GM19351 (cell line): ENCODE measurements at regions not wholly inside any gene's neighbourhood (a gene's known extent, or its start where the extent isn't known, plus 50 kb on each side); places are given as distances from the start of the nearest gene placed in this dataset.

Experiments
- ATAC-seq: cut with Tn5 transposase; IDR thresholded peaks from one replicate; pipeline ENCODE4 v1.9.1; 2021; ENCODE audit warnings: mild to moderate bottlenecking, moderate library complexity; ENCODE audit not compliant: unreplicated experiment

DNA sequence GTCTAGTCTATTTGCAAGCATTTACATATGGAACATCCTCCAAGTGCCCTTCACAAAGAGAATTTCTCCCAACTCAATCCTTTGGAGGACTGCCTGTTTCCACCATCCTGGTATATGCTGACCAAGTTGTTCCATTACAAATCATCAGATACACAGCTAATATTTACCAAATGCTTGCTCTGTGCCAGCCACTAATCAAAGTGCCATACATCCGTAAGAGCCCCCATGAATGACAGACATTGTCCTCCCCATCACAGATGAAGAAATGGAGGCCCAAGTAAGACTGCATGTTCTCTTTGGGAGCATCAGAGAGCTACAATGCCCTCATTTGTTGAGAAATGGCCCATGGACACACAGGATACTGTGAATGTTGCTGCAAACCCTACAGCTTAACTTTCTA is 130.0 kb upstream of the BACE2 start:
- no peak for ATAC-seq

DNA sequence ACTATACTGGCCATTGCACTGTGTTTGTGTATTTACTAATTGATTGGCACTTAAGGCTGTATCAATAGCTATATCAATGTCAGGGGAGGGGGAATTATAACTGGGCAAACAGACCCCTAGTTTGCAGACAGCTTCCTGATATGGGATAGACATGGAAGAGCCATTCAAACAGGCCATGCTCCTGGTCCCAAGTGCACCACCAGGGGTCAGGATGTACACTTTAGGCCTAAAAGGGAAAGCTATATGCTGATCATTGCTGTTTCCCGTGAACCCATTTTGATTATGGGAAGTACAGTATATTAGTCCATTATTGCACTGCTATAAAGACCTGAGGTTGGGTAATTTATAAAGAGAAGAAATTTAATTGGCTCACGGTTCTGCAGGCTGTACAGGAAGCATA is 124.9 kb upstream of the BACE2 start:
- no peak for ATAC-seq

DNA sequence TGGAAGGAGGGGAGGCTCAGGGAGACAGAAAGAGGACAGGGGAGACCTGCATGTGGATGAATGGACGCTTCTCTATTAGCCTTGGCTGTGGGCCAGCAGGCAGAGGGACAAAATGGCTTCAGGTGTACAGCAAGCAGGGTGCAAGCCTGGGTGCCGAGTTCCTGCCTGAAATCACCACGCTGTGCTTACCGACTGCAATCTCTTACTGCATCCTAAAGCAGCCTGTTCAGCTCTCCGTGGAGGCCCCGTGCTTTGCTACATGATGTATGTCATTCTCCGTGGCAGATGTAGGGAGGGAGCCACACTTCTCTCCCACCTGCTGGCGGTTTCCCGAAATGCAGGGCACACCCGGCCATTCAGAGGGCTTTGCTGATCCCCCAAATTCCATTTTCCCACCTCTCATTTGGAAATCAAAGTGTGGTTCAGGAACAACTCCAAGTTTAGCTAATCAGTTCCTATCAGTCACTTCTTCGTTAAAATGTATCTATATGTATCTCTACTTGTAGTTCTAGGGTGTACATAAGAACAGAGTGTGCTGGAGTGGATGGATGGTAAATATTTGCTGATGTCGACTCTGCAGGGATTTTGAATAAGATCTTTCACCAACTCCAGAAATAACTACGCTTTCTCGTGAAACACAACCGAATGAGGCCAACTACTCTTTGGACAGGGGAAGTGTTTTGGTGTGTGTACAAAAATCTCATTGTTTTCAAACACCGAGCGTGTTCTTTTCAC is 122.3 kb upstream of the BACE2 start:
- ATAC-seq: no peak

DNA sequence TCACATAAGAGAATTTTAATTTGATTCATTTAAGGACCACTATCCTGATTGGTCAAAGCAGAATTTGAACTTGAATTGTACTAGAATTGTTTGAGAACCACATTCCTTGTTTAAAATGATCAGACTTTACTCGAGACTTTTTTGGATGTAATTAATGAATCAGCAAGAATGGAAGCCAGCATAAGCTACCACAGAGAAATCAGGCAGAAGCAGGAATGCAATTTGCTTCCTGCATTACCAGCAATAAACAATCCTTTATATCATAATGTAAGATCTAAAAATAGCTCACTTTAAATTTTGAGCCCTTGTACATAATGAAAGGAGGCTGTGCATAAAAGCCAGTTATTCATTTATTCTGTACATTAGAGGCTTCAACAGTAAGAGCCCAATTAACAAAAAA is 119.8 kb upstream of the BACE2 start:
- ATAC-seq: no peak

DNA sequence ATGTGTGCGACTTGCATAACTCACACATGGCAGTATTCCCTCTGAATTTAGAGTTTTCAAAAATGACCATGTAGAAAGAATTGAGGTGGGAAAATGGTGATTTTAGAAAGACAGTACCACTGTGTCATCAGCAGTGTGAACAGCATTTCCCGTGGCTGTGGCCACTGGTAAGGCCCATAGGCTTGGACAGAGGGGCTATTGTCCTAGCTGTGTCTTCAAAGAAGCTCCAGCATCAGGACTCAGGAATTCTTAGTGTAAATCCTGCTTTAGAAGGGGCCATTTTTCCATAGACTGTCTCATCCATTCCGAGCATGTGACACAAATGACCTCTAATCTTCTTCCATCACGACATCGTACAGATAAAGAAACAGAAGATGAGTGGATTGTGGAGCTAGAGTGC is 119.3 kb upstream of the BACE2 start:
- ATAC-seq: no peak

DNA sequence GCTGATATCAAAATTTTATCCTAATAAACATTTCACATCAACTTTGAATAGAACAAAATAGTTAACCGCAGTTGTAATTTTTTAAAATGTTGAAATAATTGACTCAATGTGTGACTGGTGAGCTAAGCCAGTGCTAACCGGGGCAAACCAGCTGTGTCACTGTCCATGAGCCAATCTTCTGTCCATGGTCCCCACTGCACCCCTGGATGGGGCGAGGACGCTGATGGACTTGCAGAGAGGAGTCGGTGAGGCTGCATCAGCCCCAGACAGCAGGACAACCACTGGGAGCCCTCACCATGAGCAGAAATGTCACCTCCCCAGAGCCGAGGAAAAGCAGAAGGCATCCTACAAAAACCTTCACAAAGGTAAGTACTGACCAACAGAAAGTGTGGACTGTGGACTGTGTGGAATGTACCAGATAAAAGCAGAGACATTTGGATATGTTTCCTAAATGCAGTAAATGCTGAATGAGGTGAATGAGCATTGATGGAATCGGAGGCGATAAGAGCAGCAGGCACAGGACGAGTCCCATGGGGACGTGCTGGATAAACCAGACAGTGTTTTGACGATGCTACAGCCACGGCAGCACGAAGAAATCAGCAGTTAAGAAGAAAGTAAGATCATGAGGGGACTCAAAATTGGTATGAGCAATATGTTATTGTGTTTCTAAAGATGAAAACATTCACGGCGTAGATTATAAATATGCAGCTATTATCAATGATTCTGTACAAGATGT is 115.0 kb upstream of the BACE2 start:
- no peak for ATAC-seq

DNA sequence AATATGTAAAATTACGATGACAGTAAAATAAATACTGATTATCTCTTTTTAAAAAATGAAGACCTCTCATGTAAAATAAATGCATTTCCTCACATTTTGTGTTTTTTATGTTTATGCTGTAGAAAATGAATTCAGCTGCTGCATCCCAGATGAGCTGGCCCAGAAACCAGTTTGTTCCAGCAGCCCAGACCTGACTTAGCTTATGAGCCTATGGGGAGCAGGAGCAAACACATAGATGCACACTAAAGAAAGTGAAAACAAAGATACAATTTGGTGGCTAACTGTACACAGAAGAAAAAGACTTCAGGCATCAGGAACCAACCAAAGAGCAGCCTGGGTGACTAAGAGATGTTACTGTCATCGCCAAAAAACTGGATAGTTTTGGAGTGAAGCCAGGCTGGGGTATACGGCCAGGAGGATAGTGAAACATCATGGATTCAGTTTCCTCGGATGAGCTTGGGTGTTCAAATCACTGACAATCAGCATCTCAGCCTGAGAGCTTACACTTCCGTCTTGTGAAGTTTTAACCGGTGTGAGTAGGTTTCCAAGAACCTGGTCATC is 113.9 kb upstream of the BACE2 start:
- ATAC-seq: no peak

DNA sequence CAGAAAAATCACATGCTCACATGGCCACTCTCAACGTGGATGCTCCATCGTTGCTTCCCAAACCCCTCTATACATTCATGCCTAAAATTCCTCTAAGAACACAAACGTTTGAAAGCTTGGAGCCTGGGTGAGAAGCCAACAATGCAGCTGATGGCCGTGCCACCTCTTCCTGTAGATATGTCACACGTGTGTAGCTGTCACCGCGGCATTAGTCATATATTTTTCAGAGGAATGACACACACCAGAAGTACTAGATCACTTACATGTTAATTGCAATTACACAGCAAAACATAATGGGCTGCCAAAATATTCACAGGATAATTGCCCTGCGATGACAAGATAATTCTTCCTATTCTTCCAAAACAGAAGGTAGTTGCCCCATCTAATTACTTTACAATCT is 112.7 kb upstream of the BACE2 start:
- no peak for ATAC-seq

DNA sequence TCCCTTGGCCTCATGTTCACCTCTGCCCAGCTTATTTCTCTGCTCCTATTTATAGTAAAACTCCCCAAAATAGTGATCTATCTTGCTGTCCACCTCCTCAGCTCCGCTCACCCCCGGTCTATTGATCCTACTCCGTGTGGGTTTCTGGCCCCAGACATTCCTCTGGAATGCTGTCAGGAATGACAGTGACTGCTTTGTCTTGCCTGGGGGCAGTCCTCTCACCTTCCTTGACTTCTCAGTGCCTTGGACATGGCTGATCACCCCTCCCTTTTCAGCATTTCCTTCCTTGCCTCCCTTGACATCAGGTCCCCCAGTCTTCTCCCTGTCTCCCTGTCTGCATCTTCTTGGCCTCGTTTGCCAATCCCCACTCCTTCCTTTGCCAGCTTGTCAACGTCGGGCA is 108.1 kb upstream of the BACE2 start:
- no peak for ATAC-seq

DNA sequence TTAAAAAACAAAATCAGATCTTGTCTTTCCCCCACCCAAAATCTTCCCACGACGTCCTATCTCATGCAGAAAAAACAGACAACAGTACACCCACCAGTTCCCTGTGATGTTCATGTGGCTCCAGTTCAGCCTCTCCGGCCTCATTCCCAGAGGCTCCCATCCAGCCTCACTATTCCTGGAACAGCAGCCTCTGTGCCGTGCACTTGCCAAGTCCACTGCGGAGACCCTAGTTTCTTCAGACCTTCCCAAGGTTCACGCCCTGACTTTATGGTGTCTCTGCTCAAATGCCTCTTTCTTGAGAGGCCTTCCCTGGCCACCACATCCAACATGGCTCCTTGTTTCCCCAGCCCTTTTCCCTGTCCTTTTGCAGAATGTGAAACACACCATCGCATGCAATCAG is 106.3 kb upstream of the BACE2 start:
- no peak for ATAC-seq

DNA sequence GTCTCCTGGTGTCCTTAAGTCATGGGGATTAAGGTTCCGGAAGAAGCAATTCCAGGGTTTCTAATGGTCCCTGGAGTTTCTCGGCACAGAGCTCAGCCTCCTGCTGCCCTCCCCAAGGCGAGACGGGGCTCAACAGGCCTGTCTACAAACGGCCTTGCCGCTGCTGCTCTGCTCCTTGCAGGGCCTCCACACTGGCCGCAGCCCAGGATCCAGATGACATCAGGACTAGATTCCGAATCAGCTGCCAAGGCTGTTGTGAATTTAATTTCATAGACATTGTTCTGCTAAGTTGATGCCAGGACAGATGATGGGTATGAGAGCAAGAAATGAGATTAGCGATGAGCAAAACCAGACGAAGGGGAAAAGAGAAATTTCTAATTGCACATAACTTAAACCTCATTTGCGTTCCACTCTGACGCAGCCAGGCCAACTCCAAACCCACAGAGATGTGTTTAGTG is 103.6 kb upstream of the BACE2 start:
- ATAC-seq: no peak

DNA sequence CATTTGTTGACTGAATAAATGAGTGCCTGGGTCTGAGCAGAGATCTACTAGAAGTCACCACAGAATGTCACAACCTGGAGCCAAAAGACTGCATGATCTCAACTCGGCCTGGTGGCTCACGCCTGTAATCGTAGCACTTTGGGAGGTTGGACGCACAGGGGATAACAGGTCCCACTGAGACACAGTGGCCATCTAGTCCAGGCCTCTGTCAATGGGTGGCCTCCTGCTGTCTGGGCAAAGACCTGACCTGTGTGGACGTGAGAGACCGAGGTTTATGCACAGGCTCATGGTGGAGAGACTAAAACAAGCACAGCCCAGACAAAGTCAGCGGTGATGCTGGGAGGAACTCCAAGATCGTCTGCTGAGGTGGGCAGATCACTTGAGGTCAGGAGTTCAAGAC is 103.0 kb upstream of the BACE2 start:
- no peak for ATAC-seq

DNA sequence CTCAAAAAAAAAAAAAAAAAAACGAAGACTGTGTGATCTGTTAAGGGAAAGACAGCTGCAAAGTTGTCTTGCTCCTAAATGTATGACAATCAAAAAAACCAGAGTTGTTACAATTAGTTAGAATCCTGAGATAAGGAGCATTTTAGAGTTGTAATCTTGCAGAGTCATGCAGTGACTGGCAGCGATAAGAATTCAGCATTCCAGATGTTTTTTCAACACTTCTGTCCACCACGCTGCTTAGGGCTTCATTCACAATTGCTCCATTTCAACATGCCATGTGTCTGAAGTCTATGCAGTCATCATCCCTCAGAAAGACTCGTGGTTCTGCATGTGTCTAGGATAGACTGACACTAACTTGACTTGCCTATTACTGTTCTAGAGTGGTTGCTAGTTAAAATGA is 102.4 kb upstream of the BACE2 start:
- no peak for ATAC-seq

DNA sequence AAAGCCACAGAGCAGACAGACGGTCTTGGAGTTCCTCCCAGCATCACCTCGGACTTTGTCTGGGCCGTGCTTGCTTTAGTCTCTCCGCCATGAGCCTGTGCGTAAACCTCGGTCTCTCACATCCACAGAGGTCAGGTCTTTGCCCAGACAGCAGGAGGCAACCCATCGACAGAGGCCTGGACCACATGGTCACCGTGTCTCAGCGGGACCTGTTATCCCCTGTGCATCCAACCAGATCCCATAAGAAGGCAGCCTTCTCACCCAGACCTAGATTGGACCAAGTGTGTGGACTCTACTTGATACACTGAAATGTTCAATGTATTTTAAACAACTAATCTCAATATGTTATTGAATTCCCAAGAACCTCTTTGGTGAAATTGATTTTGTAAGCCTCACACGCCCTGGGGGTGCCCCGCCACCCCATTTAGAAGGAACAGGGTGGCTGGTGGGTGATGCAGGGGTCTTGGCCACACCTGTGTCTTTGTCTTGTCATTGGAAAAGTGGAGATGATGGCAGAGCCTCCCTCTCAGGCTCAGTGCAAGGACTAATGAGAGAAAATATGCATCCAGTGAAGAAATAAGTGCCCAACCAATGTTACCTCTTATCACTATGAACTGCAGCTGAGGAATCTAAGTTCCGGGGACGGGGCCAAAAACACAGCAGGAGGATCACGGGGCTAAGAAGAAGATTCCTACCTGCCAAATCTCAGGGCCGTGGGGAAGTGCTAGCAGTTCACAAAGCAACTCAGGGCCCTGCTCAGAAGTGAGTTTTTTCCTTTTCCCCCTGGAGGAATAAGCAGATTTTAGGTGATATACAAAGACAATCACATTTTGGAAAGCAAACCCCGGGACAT is 101.6 kb upstream of the BACE2 start:
- ATAC-seq: no peak

DNA sequence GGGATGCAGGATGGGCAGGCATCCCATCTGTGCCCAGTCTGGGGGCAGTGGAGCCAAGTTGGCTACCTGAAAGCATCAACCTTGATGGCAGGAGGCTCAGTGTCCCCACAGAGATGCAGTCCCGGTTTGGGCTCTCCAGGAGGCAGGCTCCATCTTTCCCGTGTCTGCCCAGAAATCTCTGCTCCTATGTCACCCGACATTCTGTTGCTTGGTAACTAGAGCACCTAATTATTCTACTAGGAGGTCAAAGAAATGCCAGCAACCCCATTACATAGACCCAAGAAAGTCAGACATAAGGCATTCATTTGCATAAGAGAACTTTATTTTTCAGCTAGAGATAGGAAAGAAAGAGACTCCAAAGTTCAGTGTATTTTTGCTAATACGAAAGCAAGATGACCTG is 100.3 kb upstream of the BACE2 start:
- ATAC-seq: no peak

DNA sequence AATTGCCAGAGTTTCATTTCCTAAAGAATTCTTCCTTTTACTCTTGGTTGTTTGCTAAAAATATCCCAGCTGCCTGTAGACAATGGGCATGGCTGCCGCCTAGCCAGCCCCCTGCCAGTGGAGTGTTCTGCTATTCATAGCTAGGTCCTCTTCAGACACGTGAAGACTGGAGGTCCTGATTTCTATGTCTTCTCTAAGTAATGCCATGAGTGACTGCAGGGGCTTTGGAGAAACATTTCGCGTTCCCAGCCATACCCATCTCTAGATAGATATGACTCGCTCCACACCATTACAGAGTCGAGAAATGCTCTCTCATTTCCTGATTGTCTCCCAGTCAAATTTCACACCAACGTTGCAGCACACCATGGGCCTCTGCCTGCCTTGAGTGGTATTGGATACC is 99.5 kb upstream of the BACE2 start:
- no peak for ATAC-seq

DNA sequence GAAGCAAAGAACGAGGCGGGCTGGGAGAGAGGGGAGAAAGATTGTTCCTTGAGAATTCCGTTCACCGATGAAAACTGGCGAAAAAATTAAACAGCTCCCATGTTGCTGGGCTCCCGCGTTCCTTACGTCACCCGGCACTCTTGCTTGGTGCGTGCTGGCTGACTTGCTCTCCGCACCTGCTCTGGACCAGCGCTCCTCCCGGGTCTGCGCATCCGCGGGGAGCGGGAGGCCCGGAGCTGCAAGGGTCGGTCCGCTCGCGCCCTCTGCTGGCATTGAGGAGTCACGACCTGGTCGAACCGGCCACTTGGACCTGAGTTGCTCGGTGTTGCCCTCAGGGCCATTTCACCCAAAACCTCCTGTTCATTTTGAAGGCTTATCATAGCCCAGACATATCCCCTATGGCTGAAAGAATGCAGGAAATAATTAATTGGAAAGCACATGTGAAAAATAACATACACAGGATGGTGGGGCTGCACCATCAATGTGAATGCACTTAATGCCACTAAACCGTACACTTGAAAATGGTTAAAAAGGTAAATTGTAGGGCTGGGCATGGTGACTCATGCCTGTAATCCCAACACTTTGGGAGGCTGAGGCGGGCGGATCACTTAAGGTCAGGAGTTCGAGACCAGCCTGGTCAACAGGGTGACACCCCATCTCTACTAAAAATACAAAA is 98.9 kb upstream of the BACE2 start:
- peak; percentile 76 for ATAC-seq

DNA sequence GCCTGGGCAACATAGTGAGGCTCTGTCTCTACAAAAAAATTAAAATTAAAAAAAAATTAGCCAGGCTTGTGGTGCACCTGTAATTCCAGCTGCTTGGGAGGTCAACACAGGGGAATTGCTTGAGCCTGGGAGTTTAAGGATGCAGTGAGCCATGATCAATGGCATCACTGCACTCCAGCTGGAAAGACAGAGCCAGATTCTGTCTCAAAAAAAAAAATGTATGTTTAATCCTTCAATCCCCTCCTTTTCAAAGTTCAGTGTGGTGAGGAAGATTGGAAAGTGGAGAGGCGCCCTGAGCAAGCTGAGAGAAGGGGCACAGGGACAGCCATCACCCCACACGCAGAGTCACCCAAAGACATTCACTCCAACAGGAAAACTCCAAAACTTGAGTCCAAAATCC is 97.7 kb upstream of the BACE2 start:
- no peak for ATAC-seq

DNA sequence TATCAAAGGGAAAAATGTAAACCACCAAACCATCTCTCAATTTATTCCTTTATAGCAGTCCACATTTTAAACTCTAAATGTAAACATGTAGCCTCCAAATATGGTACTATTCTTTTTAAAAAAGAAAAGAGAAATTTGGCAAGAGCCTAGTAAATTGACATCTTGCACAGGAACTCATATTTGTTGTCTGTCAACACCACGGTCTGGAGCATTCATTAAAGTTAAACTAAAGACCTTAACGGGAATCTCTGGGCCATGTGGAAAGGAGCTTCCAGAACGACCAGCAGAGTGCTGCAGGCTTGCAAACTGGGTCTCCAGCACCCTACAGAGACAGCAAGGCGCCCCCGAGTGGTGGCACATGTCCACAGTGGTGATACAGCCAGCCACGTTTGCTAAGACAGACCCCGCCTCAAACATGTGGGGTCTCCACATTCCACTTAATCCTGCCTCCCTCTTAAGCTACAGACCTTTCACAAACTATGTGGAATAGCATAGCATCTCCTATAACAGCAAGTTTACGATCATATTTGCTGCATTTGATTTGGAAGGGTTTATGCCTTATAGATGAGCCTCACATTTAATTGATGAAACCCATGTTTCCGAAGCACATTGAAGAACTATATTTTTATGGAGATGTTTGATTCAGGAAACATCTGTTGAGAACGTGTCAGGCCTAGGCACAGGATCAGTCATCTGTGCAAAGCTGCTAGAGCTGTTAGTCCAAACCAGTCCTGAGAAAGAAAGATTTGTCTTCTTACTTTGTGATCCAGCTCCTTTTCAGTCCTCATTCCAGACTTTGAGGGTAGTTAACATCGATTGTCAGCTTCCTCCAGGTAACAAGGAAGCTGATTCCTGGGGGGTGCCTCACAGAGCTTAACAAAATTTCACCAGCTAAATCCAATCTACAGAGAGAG is 96.4 kb upstream of the BACE2 start:
- no peak for ATAC-seq

DNA sequence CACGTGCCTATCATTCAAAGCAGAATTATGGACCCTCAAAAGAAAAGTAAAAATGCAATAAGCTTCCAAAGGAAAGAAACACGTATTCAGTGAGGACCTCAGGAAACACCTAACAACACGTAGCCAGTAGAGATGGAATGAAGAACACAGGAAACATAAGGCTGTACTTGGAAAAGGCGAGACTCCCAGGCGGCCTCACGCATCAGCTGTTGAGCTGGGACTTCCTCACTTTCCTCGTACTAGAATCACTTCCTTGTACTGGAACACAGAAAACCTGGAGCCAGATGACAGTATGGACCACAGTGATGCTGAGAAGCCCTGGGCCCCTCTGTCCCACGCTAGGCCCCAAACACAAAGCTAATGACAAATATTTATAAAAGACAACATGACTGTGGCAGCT is 94.4 kb upstream of the BACE2 start:
- no peak for ATAC-seq
